Mesodermal cell (in vitro differentiated cells): ENCODE measurements at regions not wholly inside any gene's neighbourhood (a gene's known extent, or its start where the extent isn't known, plus 50 kb on each side); places are given as distances from the start of the nearest gene placed in this dataset.

Experiments used
- H3K27ac ChIP-seq: 2 replicates; pipeline ENCODE4 v1.7.0; 2013; ENCODE audit warnings: mild to moderate bottlenecking, low read depth, low read length, moderate library complexity; ENCODE audit not compliant: severe bottlenecking
- H3K36me3 ChIP-seq: 2 replicates; pipeline ENCODE4 v1.7.1; 2013; ENCODE audit warnings: mild to moderate bottlenecking, low read length, moderate library complexity; ENCODE audit not compliant: control insufficient read depth, insufficient read depth
- H3K4me1 ChIP-seq: one replicate; pipeline ENCODE4 v1.7.1; 2013; ENCODE audit warnings: mild to moderate bottlenecking, low read length; ENCODE audit not compliant: insufficient read depth, control insufficient read depth, poor library complexity, severe bottlenecking
- H3K4me3 ChIP-seq: 2 replicates; pipeline ENCODE4 v1.7.0; 2013; ENCODE audit warnings: low read length, control low read depth, mild to moderate bottlenecking; ENCODE audit not compliant: insufficient read depth, poor library complexity, severe bottlenecking; ENCODE audit errors: extremely low read depth
- H3K9me3 ChIP-seq: 2 replicates; pipeline ENCODE4 v1.7.1; 2013; ENCODE audit warnings: mild to moderate bottlenecking, low read length, moderate library complexity; ENCODE audit not compliant: control insufficient read depth
- WGBS, 2 experiments: methylation state at CpG; one replicate each; pipeline ENCODE4 v1.1.5; 2013; ENCODE audit warnings: missing lambda C conversion rate in 2 of 2; ENCODE audit not compliant: insufficient coverage in 2 of 2; 5-methylcytosine and 5-hydroxymethylcytosine counted together

DNA sequence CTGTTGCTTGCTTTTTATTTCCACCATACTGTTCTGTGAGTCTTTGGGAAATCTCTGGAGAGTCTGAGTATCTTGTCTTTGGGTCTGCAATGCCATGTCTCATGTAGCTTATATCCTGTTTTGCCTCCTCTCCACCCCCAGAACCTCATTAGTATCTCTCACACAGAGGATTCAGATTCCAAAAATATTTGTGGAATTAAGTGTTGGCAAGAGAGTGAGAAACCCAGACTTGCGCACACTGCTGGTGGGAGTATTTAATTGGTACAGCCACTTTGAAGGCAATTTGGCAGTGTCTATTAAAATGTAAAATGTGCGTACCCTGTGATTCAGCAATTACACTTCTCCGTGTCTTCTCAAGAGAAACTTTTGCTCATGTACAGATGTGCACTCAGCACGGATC is 68.6 kb downstream of the ZNF621 start:
- Histone ChIP-seq H3K27ac (no peak overlapping the region), H3K4me1 (peaks cover 4% of the 10 kb centered on the region), H3K9me3 (no peaks in the 10 kb centered on the region), H3K4me3 (no peak overlapping the region), H3K36me3 (no peaks in the 10 kb centered on the region)
- WGBS, 2 experiments = 82 to 96% methylated on average over 3 of the region's 4 CpGs

GRCh38 chr3:40597441-40597840 is 72.7 kb downstream of the ZNF621 start:
- H3K4me3 ChIP-seq = no peak overlapping the region
- H3K9me3 ChIP-seq = no peaks in the 10 kb centered on the region
- H3K36me3 ChIP-seq = no peaks in the 10 kb centered on the region
- no peak overlapping the region for H3K27ac ChIP-seq
- 95 to 100% methylated on average over 2 to 3 of the region's 3 CpGs for WGBS, 2 experiments
- H3K4me1 ChIP-seq = peaks cover 4% of the 10 kb centered on the region

DNA sequence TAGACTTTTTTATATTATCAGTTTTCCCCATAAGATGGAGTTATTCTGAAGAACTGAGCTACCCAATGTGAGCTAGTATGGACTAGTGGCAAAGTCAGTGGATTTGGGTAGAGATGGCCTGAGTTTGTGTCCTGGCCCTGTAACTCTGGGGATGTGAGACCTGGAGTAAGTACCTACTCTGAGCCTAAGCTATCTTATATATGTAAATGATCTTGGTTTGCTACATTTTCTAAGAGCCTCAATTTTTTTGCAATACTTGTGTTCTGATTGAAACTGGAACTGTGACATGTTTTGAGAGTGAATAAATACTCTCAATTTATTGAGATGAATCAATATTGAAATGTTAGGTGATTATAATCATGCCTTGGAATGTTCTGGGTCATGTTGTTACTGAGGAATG is 73.6 kb downstream of the ZNF621 start:
- Histone ChIP-seq H3K27ac (no peak overlapping the region), H3K4me1 (peaks cover 4% of the 10 kb centered on the region), H3K4me3 (no peak overlapping the region), H3K36me3 (no peaks in the 10 kb centered on the region), H3K9me3 (peaks cover 3% of the 10 kb centered on the region)

DNA sequence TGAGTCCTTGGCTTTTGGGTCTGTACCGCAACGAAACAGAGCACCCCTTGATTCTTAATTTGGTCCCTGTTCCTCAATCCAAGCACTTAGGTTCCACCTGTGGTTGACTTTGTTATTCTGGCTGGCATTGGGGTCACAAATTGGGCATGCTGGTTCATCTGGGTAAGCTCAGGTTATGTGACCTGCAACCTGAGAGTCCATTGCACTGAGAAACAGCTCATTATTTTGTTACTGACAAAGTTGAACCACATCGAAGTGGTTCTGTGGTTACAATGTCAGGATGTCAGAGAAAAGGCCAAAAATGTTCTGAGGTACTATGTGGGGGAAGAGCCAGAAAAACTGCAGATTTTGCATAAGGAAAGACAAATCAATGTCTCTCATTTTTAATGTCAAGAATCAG is 74.2 kb downstream of the ZNF621 start:
- no peaks in the 10 kb centered on the region for H3K4me1 ChIP-seq
- H3K9me3 ChIP-seq = peaks cover 3% of the 10 kb centered on the region
- H3K27ac ChIP-seq = no peak overlapping the region
- no peak overlapping the region for H3K4me3 ChIP-seq
- H3K36me3 ChIP-seq = no peaks in the 10 kb centered on the region
- 93 to 100% methylated on average over 3 of the region's 3 CpGs for WGBS, 2 experiments

DNA sequence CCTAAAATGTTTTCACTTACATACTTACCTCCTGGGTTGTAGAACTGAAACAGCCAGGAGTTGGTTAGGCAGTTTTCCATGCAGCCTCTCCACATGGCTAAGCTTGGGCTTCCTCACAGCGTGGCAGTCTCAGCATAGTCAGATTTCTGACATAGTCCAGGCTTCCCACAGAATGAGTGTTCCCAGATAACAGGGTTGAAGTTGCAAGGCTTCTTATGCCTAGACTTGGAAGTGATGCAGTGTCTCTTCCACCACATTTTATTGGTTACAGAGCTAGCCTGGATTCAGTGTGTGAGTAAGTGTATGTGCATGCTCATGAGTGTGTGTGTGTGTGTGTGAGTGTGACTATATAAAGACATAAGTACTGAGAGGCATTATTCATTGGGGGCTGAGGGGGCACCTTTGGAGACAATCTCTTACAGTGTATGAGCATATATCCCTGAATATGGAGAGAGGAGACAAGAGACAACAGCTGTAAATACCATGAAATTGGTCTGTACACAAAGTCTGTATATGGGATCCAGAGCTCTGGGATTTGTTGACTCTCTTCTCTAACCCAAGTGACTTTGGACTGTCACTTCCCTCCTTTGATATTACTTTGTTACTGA is 78.1 kb downstream of the ZNF621 start:
- Histone ChIP-seq H3K9me3 (peaks cover 3% of the 10 kb centered on the region), H3K27ac (no peak overlapping the region), H3K4me3 (no peak overlapping the region), H3K4me1 (no peaks in the 10 kb centered on the region), H3K36me3 (no peaks in the 10 kb centered on the region)
- WGBS, 2 experiments = 88 to 89% methylated on average over 1 of the region's 1 CpG

- no peaks in the 10 kb centered on the region for H3K36me3 ChIP-seq
- H3K4me3 ChIP-seq = no peak overlapping the region
- no peaks in the 10 kb centered on the region for H3K4me1 ChIP-seq
- no CpG with 5 or more reads among the region's 1 CpG for WGBS, 2 experiments
- peaks cover 3% of the 10 kb centered on the region for H3K9me3 ChIP-seq
- no peak overlapping the region for H3K27ac ChIP-seq
Measured at GRCh38 chr3:40605960-40606359, 81.2 kb downstream of the ZNF621 start.

DNA sequence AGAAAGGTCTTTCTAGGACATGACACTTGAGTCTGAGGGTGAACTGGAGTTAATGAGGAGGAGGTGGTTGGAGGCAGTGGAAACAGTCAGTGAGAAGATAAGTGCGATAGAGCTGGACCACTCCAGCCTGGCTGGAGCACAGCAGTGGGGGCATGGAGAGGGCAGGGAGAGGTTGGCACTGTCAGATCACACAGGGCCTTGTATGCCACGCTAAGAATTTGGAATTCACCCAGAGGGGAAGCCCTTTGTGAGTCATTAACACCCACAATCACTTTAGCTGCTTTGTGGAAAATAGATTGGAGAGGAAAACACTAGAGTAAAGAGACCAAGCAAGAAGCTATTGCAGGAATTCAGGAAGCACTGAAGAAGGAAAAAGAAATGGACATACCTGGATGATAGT is 83.3 kb downstream of the ZNF621 start:
- Histone ChIP-seq H3K27ac (no peak overlapping the region), H3K36me3 (no peaks in the 10 kb centered on the region), H3K4me3 (no peak overlapping the region), H3K4me1 (no peaks in the 10 kb centered on the region), H3K9me3 (no peaks in the 10 kb centered on the region)
- WGBS, 2 experiments = 86 to 100% methylated on average over 1 of the region's 2 CpGs

DNA sequence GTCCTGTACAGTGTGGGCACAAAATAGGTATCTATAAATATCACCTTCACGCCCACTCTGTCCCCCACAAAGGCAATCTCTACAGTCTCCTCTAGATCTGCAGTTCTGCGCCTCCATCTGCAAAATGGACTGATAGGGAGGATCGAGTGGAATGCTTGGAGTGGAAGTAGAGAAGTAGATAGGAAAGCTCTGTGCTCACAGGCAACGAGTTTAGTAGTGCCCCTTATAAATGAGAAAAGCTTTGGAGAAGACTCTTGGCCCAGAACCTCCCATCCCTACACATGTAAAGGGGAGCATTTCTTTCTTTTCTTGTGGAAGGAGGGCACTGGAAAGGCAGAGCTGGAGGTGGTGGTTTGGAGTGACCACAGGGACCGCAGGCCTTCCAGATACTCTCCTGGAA is 88.5 kb downstream of the ZNF621 start:
- no peak overlapping the region for H3K27ac ChIP-seq
- 92% methylated on average over 2 of the region's 5 CpGs; no CpG with 5 or more reads in 1 of the 2 experiments for WGBS, 2 experiments
- no peaks in the 10 kb centered on the region for H3K36me3 ChIP-seq
- H3K4me3 ChIP-seq = no peak overlapping the region
- H3K4me1 ChIP-seq = peaks cover 16% of the 10 kb centered on the region
- H3K9me3 ChIP-seq = no peaks in the 10 kb centered on the region

GRCh38 chr3:40615110-40615915 is 90.6 kb downstream of the ZNF621 start:
- Histone ChIP-seq H3K27ac (peak overlapping the region; percentile 45), H3K4me3 (peak overlapping the region; percentile 14), H3K4me1 (peaks cover 16% of the 10 kb centered on the region), H3K9me3 (no peaks in the 10 kb centered on the region), H3K36me3 (no peaks in the 10 kb centered on the region)
- 11 to 13% methylated on average over 27 to 32 of the region's 33 CpGs for WGBS, 2 experiments

DNA sequence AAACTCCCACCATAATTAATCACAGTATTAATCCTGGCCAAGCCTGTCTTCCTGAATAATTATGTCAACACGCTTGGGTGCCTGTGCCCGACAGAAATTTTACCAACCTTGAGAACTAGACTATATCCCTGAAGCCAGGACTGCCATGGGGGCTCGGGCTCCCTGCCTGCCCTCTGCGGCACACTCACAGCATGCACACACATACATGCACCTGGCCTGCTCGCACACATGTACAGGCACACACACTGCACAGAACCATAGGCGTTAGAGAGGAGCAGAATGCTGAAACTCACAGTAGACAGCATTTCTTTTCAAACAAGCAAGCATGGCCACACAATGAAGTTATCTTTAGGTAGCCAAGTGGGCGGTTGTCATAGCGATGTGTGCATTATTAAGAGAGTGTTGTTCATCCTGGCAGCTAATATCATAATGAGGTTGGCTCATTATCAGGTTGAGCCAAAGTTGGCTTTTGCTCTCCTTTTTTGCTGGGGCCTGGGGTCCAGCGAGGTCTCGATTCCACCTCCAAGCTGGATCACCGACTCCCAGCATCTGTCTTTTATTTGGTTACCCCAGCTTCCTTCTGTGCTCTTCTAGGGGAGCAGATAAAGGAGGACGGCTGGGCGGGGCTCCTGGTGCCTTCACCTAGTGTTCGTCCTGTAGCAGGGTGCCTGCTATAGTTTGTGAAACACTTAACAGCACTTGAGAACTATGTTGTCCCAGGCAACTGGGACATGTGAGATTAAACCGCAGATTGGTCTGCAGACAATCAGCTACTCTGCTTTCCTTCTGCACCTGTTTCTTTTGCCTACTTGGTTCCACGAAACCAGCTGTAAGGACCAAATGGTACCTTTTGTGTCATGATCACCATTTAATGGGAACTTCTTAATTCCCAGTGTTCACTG is 91.4 kb downstream of the ZNF621 start:
- Histone ChIP-seq H3K9me3 (no peaks in the 10 kb centered on the region), H3K36me3 (no peaks in the 10 kb centered on the region), H3K4me3 (peak overlapping the region; percentile 14), H3K27ac (peak overlapping the region; percentile 23), H3K4me1 (peaks cover 16% of the 10 kb centered on the region)
- 81 to 83% methylated on average over 13 to 16 of the region's 16 CpGs for WGBS, 2 experiments
